ENCODE measurements at regions not wholly inside any gene's neighbourhood (a gene's known extent, or its start where the extent isn't known, plus 50 kb on each side); places are given as distances from the start of the nearest gene placed in this dataset.

- DNase-seq (ENCODE audit: low read depth in 2 of 2): no peak
These were observed 107.2 kb upstream of the FOXF1 start for GRCh38 chr16:86403085-86403484.

GRCh38 chr16:86403541-86404163, 106.7 kb upstream of the FOXF1 start:
- DNase-seq (ENCODE audit: low read depth in 2 of 2): no peak

GRCh38 chr16:86404678-86405077, 105.6 kb upstream of the FOXF1 start:
- no peak for DNase-seq (ENCODE audit: low read depth in 2 of 2)

DNA sequence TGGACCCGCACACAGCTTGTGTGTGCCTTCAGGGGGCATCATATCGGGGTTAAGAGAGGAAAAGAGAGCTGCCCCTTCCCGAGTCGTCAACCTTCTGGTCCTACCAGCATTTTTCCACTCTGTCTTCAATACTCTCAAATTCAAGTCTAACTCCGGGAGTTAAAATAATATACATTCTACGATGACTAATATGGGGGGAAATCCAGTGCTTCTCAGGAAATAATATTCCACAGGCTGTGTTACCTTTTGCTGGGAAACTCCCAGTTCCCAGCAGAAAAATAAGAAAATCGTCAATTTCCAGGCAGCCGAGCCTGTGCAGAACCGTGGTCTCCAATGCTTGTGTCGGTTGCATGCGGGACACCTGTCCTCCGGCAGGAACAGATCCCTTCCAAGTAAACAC, 105.0 kb upstream of the FOXF1 start:
- no peak for DNase-seq (ENCODE audit: low read depth in 2 of 2)

DNA sequence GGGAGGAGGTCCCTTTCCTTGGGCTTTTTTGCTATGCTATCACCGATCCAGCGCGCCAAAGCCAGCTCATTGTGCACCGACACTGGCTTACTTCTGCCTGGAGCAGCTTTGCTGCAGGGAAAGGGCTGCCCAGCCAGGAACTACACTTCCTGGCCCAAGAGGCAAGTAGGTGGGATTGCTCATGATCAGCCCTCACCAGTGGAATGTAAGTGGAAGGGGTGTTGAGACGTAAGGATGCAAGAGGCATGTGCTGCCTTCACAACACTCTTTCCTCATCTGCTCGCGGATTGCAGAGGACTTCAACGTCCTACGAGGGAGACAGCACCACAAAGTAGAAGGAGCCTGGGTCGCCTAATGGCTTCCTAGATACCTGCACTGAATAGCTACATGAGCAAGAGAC, 104.3 kb upstream of the FOXF1 start:
- DNase-seq (ENCODE audit: low read depth in 2 of 2): no peak

DNA sequence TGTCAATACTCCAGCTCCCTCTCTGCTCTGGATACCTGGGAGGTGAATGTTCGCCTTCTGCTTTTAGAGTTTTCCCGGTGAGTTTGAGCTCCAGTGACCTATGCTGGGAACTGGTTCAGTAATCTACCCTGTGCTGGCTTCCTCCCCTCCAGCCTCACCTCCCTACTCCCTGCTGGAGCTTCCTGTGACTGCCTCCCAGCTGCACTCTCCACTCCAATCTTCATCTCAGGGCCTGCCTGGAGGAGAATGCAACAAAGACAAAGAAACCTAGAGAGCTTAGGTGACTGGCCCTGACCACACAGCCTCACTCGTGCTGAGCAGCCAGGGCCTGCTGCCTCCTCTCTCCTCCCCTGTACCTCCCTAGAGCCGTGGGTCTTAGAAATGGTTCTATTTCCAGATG, 101.6 kb upstream of the FOXF1 start:
- no peak for DNase-seq (ENCODE audit: low read depth in 2 of 2)

GRCh38 chr16:86410081-86410480, 100.2 kb upstream of the FOXF1 start:
- DNase-seq (ENCODE audit: low read depth in 2 of 2): no peak

GRCh38 chr16:86410529-86410928, 99.8 kb upstream of the FOXF1 start:
- no peak for DNase-seq (ENCODE audit: low read depth in 2 of 2)

DNA sequence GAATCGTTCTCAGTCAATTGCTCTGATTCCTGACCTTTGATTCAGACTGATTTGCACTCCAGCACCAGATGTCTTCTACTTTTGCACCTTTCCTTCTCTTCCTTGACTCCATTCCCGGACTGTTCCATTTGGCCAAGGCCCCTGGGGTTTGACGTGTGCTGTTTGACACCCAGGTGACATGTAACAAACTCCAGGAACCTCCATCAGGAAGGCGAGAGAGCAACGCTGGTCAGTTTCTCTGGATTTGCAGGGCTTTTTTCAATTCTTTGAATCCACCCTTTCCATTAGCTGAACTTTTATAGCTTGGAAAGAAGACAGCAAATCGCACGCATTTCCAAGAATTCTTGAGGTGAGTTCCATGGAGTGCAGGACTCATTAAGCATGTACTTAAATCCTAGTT, 98.4 kb upstream of the FOXF1 start:
- DNase-seq (ENCODE audit: low read depth in 2 of 2): no peak

DNA sequence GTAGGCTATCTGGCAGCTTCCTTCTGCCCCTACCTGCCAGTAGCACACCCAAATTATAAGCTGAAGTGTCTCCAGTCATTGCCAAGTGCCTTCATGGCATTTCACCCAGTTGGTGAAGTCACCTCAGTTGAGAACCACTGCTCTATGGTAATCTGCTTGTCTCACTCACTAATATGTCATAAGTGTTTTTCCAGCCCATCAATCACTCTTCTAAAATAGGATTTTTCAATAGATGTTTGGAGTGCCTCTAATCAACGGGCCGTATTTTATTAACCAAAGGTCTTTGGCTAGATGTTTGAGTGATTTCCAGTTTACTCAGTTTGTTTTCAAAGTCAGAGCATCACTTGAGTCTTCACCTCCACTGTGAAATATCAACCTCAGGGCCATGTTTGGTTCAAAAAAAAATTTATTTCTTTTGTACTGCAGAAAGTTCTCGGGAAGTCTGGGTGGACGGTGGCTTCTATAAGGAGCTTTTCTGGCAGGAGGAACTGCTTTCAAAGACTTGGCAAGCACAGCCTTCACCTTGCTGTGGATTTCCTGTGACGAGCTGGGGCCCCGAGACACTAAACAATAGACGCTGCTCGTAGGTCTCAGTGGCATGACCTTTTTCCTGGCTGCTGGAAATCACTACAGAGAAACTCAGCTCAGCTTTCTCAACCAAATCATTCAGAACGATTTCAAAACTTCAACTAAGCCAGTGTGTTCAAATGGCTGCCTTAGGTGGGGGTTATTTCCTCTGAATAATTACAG, 95.2 kb upstream of the FOXF1 start:
- no peak for DNase-seq (ENCODE audit: low read depth in 2 of 2)

DNA sequence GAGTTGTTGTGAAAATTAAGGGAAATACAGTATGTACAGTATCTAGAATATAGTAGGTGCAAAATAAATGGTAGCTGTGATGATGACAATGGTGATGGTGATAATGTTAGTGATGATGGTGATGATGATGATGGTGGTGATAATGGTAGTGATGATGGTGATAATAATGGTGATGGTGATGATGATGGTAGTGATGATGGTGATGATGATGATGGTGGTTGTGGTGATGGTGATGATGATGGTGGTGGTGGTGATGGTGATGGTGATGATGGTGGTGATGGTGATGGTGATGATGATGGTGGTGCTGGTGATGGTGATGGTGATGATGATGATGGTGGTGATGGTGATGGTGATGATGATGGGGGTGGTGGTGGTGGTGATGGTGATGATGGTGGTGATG, 91.3 kb upstream of the FOXF1 start:
- DNase-seq (ENCODE audit: low read depth in 2 of 2): no peak

GRCh38 chr16:86419518-86419917, 90.8 kb upstream of the FOXF1 start:
- DNase-seq (ENCODE audit: low read depth in 2 of 2): no peak

DNA sequence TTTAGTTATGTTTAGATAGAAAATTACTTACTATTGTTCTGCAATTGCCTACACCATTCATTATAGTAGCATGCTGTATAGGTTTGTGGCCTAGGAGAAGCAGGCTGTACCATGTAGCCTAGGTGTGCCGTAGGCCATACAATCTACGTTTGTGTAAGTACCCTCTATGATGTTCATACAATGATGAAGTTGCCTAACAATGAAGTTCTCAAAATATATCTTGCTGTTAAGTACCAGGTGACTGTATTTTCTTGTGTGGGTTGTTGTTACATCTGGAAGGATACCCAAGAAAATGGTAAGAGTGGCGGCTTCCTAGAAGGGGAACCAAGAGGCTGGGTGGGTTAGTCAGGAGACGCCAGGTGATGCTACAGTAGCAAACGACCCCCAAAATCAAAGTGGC, 88.3 kb upstream of the FOXF1 start:
- no peak for DNase-seq (ENCODE audit: low read depth in 2 of 2)

GRCh38 chr16:86424398-86424797, 85.9 kb upstream of the FOXF1 start:
- DNase-seq (ENCODE audit: low read depth in 2 of 2): no peak

- DNase-seq (ENCODE audit: low read depth in 2 of 2): no peak
These were observed 85.3 kb upstream of the FOXF1 start for GRCh38 chr16:86424985-86425384.

DNA sequence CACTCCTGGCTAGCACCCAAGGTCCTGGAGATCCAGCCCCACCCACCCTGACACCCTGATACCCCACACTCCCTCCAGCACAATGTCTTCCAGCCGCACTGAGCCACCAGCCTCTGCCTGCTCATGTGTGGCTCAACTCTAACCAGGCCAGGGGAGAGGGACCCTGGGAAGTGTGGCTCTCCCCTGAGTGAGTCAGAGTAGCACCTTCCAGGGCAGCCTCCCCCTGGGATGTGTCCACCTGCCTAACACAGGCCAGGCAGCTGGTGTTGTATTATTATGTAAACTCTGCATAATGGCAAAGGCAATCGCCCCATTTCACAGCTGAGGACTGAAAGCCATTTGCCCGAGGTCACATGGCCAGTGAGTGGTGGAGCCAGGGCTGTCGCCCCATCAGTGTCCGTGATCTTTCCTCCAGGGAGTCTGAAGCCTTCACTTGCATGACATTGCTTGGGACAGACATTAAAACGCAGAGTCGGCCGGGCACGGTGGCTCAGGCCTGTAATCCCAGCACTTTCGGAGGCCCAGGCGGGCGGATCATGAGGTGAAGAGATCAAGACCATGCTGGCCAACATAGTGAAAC, 84.2 kb upstream of the FOXF1 start:
- no peak for DNase-seq (ENCODE audit: low read depth in 2 of 2)

DNA sequence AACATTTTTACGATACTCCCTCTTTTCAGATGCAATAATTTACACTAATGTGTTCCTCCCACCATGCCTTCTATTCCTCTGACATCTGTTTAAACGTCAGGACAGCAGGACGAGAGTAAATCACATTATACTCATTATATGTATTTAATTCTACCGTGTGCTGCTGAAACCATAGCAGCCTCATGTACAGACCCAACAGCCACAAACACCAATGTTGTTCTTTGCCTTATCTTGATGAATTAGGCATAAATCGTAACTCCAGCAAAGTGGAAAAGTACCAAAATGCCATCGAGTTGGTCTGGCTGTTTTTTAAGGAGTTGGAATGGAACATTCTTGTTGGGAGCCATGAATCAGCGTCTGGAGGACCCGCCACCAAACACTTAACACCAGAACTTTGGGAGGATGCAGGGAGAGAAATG, 82.9 kb upstream of the FOXF1 start:
- DNase-seq (ENCODE audit: low read depth in 2 of 2): no peak

GRCh38 chr16:86428729-86429517, 81.4 kb upstream of the FOXF1 start:
- no peak for DNase-seq (ENCODE audit: low read depth in 2 of 2)

DNA sequence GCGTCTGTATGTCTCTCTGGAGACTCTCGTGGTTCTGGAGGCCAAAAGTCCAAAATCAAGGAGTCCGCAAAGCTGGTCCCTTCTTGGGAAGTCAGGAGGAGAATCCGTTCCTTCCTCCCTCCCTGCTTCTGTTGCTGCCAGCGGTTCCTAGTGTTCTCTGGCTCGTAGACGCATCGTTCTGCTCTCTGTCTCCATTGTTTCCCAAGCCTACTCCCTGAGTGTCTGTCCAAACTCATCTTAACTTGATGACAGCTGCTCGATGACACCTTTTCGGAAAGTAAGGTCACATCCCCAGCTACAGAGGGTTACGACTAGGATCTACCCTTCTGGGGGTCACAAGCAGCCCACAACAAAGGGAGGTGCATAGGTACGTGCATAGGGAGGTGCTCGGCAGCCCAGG, 80.7 kb upstream of the FOXF1 start:
- DNase-seq (ENCODE audit: low read depth in 2 of 2): no peak

- DNase-seq (ENCODE audit: low read depth in 2 of 2): no peak
These were observed 79.5 kb upstream of the FOXF1 start for GRCh38 chr16:86430814-86431213.

GRCh38 chr16:86431540-86431939, 78.8 kb upstream of the FOXF1 start:
- no peak for DNase-seq (ENCODE audit: low read depth in 2 of 2)

DNA sequence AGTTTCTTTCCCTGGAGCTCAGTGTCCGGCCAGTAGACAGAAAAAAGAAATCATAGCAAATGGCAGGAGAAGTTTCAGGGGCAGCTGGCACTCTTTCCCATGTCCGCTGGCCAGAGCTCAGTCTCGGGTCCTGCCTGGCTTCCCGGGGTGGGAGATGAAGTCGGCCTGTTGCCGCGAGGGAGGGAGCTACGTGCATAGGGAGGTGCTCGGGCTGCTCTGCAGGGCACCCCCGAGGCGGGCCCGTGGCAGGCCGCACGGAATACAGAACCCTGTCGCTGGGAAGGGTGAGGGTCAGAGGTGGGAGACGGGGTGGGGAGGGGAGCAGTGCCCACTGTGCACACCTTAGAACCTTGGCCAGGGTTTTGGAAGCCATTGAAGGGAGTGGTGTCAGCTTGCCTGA, 78.3 kb upstream of the FOXF1 start:
- no peak for DNase-seq (ENCODE audit: low read depth in 2 of 2)

DNA sequence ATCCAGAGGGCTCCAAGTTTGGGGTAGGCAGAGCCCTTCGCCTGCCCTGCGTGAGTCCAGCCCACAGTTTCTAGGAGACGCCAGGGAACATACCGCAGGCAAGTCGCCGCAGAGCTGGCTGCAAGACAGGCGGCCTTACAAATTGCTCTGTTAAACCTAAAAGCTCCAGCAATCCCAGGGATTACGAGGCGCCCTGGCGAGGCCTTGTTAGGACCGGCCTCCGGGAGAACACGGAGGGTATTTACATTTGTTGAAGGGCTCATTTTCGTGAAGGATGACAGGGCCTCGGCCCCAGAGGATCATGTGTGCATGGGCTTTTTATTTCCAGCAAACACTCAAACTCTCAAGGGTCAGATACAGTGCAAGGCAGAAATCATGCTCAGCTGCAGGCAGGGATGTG, 77.6 kb upstream of the FOXF1 start:
- no peak for DNase-seq (ENCODE audit: low read depth in 2 of 2)

Measured in stimulated activated CD4-positive, alpha-beta T cell treated with anti-CD3 and anti-CD28 coated beads, Interleukin-15, amount 100 ng/mL, for 48 hours (primary cell).